GM19238 (cell line): ENCODE measurements at regions not wholly inside any gene's neighbourhood (a gene's known extent, or its start where the extent isn't known, plus 50 kb on each side); places are given as distances from the start of the nearest gene placed in this dataset.
"Not testable (repeated sequence)": the region's sequence is repeated elsewhere in the genome, so short reads cannot be mapped to it uniquely, and the experiment has no call there.

Experiments
- DNase-seq: peaks from one replicate; pipeline ENCODE4 v3.0.0; 2011; ENCODE audit warnings: low spot score; ENCODE audit not compliant: insufficient read length

DNA sequence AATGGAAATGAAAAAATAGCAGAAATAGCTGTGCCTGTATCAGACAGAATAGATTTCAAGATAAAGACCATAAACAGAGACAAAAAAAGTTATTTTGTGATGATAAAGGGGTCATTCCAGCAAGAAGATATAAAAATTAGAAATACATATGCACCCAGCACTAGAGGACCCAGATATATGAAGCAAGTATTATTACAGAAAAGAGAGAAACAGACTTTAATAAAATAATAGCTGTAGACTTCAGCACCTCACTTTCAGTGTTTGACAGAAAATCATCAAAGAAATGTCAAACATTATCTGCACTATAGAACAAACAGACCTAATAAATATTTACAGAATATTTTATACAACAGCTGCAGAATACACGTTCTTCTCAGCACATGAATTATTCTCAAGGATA is 783.7 kb downstream of the PLOD2 start:
- no peak for DNase-seq

DNA sequence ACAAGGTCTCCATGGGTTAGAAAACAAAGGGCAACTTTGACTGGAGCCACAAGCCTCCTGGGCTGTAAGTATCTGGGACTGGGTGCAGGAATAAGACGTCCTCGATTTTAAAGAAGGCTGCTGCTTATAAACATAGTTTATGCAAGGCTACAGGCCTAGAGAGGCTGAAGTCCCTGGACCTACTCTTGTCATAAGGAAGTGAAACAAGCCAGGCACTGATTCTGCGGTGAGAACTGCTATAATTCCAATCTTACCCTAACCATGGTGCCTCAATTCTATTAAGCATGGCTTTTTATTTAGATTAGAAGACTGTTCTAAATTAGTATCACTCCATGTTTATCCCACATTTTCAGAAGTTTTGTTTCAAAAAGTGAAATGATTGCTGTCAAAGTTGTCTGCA is 777.6 kb downstream of the PLOD2 start:
- no peak for DNase-seq

DNA sequence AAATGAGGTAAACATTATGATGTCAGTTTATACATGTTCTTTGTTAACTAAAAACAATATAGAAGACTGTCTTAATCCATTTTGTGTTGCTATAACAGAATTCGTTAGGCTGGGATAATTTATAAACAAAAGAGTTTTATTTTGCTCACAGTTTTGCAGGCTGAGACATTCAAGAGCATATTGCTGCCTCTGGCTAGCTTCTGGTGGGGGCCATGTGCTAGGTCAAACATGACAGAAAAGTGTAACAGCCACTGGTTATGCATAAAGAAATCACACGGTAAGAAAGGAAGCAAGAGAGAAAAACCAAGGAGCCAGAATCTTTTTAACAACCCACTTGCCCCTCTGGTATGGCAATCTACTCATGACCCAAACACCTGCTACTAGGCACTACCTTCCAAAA is 776.7 kb downstream of the PLOD2 start:
- no peak for DNase-seq

DNA sequence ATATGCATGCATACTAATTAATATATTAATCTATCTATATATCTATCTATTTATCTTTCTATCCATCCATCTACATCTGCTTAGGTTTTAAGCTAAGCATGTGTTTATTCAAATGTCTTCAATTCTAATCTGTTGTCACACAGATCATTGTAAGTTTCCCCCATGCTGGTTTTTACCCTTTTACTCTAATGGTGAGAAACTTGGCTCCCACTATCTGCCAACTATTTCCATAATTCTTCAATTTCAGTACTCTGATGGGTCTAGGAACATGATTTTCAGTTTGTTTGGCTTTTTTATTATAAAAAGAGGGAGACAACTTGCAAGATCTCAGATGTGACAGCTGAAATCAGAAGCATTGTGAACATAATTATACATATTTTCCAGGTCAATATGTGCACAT is 773.8 kb downstream of the PLOD2 start:
- DNase-seq, result no peak

DNA sequence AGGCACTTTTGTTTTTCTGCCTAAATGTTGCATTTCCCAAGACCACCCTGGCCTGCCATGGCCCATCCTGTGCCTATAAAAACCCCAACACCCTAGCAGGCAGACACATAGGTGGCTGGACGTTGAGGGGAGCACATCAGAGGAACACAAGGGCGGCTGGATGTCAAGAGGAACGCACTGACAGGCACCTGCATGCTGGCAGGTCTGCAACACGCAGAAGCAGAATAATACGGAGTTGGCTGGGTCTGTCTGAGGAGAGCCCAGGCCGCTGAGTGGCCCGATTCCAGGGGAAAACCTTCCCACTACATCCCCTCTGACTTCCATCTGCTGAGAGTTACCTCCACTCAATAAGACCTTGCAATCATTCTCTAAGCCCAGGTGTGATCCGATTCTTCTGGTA is 765.6 kb downstream of the PLOD2 start:
- no peak for DNase-seq

DNA sequence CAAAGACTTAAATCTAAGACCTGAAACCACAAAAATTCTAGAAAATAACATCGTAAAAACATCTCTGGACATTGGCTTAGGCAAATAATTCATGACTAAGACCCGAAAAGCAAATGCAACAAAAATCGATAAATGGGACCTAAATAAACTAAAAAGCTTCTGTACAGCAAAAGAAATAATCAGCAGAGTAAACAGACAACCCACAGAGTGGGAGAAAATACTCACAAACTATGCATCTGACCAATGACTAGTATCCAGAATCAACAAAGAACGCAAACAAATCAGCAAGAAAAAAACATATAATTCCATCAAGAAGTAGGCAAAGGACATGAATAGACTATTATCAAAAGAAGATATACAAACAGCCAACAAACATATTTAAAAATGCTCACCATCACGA is 749.4 kb downstream of the PLOD2 start:
- DNase-seq, result no peak

DNA sequence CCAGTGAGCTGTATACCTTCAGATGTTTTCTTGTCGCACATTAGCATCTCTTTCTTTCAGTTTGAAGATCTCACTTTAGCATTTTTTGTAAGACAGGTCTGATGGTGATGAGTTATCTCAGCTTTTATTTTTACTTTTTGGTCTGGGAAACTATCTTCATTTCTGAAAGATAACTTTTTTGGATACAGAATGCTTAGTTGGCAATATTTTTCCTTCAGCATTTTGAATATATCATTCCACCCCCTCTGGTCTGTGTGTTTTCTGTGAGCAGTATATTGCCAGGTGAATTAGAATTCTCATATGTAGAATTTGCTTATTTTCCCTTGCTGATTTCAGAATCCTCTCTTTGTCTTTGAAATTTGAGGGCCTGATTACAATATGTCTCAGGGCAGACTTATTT is 743.3 kb downstream of the PLOD2 start:
- no peak for DNase-seq

DNA sequence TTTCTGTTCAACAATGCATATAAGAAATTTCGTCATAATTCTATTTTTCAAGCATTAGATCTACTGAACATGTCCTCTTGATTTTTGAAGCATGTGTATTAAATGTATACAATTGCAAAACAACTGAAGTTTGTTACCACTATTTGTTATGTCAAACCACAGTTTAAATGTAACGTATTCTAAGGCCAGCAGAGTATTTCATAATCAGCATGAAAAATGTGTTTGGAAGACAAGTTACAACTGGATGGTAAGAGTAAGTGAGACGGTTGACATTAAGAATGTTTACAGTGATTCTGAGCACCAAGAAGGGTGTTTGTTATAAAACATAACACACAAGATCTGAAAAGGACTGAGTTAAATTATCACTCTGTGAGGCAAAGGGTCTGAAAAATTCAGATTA is 738.4 kb downstream of the PLOD2 start:
- DNase-seq, result no peak

DNA sequence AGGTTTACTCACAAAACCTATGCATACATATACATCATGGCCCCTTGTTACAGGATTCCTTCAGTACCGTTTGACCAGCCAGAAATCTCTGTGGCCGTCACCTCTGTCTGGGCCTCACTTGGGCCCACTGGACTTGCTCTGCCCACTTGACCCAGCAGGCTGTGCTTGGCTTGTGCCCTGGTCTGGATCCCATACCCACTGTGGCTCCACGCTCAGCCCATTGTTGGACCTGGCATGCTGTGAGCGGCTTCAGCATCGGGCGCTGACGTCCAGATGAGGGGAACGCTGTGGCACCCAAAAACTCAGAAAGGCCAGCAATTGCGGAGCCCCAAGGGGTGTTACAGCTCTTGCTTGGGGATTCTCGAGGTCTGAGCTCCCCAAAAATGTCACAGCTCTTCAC is 733.6 kb downstream of the PLOD2 start:
- no peak for DNase-seq

DNA sequence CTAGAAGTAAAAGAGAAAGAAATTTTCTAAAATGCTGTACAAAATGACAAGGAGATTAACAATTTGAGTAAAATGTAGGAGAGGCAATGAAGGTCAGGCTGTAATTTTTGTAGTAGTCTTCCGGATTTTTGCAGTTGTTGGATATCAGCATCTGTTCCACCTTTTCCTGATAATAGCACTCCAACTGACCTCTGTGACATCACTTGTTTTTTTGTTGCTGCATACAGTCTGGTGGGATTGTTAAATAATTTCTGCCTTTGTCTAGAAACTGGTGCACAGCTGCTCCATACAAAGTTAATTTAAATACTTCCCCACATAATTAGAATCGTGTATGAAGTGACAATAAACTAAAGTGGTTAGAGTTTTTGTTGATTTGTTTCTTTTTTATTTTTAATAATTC is 731.4 kb downstream of the PLOD2 start:
- DNase-seq, result no peak

DNA sequence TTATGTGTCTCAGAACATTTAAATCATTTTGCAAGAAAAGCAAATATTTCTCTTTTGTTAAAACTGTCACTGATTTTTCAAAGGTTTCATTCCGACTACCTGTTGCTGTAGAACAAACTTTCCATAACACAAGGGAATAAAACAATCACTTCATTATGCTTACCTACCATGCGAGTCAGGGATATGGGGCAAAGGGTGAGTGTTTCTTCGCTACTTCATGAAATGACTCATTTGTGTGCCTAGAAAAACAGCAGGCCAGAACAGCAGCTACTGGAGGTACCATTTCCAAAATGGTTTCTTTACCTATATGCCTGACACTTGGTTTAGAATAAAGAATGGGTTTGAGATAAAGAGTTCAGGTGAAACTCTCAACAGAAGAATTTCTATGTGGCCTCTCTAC is 712.5 kb downstream of the PLOD2 start:
- DNase-seq, result no peak

DNA sequence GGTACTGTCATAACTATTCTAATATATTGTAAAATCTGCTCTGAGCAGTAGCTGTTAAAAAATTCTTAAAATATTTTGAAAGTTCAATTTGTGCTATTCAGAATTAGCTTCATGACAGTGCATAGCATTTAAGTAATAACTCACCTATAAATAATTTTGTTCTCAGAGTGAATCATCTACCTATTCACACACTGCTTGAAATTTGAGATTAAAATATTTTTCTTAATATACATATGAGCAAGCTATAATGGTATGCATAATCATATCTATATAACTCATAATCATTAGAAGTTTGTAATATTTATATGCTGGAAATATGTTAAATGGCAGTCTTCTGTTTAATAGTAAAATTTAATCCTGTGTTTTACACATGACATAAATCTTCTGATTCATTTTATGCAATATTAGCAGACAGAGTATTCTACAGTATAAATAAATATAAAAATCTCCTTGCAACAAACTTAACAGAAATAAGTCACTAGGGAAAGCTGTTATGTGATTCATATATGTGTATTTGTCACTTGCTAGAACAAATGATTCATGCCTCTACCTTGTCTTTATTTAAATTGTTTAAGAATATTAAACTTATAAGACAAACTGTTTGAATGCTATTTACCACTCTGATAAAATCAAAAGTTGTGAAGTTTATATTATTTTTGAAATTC is 710.8 kb downstream of the PLOD2 start:
- DNase-seq, result no peak

DNA sequence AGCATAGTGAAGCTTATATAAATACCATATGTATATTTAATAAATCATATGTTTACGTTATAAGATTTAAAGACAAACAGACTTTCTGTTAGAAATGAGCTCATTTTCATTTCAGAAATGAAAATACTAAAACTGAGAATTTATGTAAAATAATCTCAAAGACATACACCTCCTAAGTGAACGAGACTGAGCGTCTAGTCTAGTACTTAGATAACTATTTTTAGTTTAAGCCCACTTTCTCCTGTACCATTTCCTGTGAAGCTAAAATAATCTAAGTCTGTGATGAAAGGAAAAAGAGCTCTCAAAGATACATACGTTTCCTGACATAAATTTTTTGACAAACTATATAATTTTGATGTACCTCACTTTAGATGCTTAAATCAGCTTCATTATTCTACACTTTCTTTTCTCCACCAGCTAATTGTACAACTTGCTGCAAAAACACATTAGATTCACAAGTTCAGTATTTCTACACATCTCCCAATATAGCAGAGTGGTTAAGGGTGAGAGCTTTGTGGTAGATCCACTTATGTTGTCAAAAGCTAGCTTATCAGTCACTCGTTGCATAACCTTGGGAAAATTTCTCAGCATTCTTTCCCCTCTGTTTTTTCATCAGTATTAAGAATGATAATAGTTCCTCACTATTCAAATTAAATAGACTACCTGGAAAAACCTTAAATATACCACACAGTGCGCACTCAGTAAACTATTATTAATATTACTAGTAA is 703.0 kb downstream of the PLOD2 start:
- no peak for DNase-seq

DNA sequence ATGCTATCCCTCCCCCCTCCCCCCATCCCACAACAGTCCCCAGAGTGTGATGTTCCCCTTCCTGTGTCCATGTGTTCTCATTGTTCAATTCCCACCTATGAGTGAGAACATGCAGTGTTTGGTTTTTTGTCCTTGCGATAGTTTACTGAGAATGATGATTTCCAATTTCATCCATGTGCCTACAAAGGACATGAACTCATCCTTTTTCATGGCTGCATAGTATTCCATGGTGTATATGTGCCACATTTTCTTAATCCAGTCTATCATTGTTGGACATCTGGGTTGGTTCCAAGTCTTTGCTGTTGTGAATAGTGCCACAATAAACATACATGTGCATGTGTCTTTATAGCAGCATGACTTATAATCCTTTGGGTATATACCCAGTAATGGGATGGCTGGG is 701.3 kb downstream of the PLOD2 start:
- not testable (repeated sequence) for DNase-seq

DNA sequence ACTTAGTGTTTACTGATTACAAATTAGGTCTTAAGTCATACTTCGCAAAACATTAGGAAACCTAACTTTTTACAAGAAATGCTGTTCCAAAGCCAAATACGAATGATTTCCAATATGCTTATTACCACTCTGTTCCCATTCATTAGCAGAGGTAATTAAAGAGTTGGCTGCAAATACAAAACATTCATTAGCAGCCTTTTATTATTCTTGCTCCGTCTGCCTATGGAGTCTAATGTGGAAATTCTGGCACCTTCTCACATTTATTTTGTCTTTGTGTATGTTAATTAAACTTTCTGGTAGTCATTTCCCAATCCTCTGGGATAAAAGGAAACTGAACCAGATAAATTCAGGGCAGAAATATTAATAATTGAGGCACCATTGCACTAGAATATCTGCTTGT is 689.0 kb downstream of the PLOD2 start:
- no peak for DNase-seq

DNA sequence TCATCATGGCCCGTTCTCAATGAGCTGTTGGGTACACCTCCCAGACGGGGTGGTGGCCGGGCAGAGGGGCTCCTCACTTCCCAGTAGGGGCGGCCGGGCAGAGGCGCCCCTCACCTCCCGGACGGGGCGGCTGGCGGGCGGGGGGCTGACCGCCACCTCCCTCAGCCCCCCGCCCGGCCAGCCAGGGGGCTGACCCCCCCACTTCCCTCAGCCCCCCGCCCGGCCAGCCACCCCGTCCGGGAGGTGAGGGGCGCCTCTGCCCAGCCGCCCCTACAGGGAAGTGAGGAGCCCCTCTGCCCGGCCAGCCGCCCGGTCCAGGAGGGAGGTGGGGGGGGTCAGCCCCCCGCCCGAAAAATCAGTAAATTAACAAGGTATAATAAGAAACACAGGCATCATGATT is 678.2 kb downstream of the PLOD2 start:
- not testable (repeated sequence) for DNase-seq

DNA sequence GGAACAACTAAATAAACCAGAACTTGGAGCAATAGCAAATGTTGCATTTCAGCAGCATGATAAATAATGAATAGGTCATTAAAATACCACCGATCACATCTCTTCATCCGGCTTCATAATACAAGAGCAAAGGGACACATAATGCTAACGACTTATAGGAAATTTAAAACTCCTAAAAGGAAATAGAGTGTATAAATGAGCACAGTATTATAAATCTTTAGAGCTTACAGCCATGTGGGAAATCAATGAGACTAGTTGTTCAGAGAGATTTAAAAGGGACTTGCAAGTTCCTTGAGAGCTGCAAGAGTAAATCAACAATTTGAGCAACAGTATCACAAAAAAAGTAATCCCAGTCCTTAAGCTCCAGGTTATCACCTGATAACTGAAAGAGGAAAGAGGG is 677.0 kb downstream of the PLOD2 start:
- DNase-seq, result no peak

DNA sequence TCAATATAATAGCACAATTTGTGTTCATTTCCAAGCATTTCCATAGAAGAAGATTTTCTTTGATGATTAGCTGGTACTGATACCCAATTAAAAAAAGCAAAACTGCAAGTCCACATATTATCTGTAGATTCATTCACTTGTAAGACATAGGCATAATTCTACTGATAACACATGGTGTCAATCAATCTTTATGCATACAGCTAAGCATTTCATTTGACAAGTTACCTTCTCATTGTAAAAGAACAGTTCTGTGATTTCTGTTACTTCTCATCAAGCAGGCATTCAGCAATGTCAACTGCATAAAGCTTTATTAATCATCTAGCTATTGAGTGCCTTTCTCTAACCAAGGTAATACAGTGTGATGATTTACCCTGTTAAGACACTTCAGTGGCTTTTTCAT is 672.0 kb downstream of the PLOD2 start:
- DNase-seq, result no peak

DNA sequence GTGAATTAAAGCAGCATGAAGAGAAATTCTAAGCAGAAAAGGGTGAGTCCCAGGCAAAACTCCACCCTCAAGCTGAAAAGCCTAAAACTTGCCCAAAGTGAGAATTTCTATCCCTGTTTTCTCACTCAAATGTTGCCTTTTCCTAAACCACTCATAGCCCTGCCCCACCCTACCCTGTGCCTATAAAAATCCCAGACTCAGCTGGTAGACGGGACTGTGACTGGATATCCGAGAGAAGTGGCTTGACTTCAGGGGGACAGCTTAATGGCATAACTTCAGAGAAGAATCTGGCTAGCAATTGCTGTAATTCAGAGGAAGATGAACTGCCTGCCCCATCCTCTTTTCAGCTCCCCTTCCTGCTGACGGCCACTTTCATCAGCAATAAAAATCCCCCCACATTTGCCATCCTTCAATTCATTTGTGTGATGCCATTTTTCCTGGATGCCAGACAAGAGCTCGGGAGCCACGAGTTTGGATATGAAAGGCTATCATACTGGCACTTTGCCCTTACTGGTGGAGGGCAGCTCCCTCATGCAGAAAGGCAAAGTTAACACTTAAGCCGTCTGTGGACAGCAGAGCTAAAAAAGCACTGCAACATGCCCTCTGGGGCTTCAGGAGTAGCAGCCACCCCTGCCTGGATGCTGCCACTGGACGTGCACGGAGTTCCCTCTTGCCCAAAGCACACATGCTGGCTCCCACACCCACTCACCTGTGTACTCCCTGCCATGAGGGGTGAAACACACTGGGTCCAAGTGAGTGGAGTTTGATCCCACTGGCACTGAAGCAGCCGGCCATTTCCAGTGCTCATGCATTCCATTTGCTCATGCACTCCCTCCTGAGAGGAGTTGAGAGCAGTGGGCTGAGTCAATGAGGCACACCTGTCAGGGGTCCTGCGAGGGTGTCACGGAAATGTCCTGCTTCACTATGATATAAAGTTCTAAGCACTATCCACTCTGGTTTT is 670.6 kb downstream of the PLOD2 start:
- DNase-seq, result no peak

DNA sequence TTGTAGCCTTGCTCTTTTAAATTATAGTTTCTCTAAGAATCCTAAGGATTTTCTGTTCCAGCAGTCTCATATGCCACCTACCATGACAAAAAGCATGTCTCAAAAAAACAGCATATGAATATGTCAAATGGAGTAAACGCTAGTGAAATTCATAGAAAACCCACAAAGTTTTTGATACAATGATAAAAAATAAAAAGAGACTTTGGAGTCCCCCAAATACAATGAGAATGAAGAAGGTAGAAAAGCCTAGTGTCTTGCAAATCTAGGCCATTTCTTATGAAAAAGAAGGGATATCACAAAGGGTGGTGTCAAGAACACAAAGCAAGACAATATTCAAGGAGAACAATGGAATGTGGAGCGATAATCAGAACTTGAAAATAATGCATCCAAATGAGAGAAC is 668.5 kb downstream of the PLOD2 start:
- DNase-seq, result no peak

DNA sequence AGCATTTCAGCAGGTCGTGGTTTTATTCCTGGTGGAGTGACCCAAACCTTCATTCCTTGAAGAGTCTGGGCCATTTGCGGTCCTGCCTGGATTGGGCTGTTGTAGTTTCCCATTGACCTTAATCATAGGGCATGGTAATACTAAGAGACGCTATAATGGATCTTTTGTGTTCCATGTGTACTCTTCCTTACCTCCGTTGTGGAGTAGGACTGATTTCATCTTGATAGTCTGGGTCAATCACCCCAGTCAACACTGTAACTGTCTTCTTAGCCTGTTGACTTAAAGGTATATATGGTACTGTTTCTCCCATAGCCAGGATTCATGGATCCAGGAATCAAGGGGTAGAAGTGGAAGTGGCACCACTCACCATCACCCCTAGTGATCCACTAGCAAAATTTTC is 643.6 kb downstream of the PLOD2 start:
- DNase-seq, result not testable (repeated sequence)

DNA sequence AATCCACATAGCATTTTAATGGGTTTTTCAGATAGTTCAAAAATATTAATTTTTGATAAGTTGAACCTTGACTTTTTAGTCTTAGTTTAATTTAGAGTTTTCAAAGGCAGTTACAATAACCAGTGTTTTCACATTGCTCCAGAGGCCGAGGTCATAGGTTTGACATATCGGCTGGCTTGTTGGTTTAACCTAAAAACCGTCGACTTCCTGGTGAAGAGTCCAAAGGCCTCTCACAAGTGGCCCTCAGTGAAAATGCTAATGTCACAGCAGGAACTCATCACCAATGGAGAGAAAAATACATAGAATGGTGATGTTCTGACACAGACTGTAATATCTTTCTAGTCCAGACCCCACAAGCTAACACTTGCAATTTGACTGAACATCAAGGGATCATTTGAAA is 642.3 kb downstream of the PLOD2 start:
- no peak for DNase-seq
